ENCODE measurements at regions not wholly inside any gene's neighbourhood (a gene's known extent, or its start where the extent isn't known, plus 50 kb on each side); places are given as distances from the start of the nearest gene placed in this dataset.

GRCh38 chr15:95712785-95713184 is 617.7 kb upstream of the NR2F2 start:
- no peak for DNase-seq (ENCODE audit: low spot score)
- Histone ChIP-seq H3K36me3 (no peaks in the 10 kb centered on the region), H3K27me3 (replicated peaks; ENCODE audit: insufficient read depth) (no peaks in the 10 kb centered on the region), H3K9me3 (no peaks in the 10 kb centered on the region), H3K4me3 (no peak overlapping the region), H3K27ac (no peak overlapping the region), H3K4me1 (replicated peaks) (no peaks in the 10 kb centered on the region)
- intact Hi-C loops (cut with DNase I), result no loop called here
- WGBS, result 25% methylated on average over 1 of the region's 1 CpG
- no peak for TF ChIP-seq POLR2AphosphoS5 (IDR thresholded peaks at IDR 0.05)
- no peak for TF ChIP-seq CTCF (IDR thresholded peaks at IDR 0.05)
- no peak for TF ChIP-seq POLR2A (IDR thresholded peaks at IDR 0.05)

- H3K4me1 ChIP-seq (replicated peaks), result no peaks in the 10 kb centered on the region
- DNase-seq (ENCODE audit: low spot score), result no peak
- H3K36me3 ChIP-seq, result no peaks in the 10 kb centered on the region
- H3K9me3 ChIP-seq, result no peaks in the 10 kb centered on the region
- TF ChIP-seq POLR2AphosphoS5 (IDR thresholded peaks at IDR 0.05), result no peak
- TF ChIP-seq CTCF (IDR thresholded peaks at IDR 0.05), result no peak
- TF ChIP-seq POLR2A (IDR thresholded peaks at IDR 0.05), result no peak
- no peaks in the 10 kb centered on the region for H3K27me3 ChIP-seq (replicated peaks; ENCODE audit: insufficient read depth)
- WGBS, result 80% methylated on average over 5 of the region's 5 CpGs
- H3K4me3 ChIP-seq, result no peak overlapping the region
- intact Hi-C loops (cut with DNase I), result no loop called here
- H3K27ac ChIP-seq, result no peak overlapping the region
Measured at GRCh38 chr15:95713324-95713723, 617.2 kb upstream of the NR2F2 start.

GRCh38 chr15:95715116-95715903 is 615.2 kb upstream of the NR2F2 start:
- DNase-seq (ENCODE audit: low spot score), result no peak
- Histone ChIP-seq H3K4me3 (no peak overlapping the region), H3K27me3 (replicated peaks; ENCODE audit: insufficient read depth) (no peaks in the 10 kb centered on the region), H3K27ac (no peak overlapping the region), H3K4me1 (replicated peaks) (no peaks in the 10 kb centered on the region), H3K36me3 (no peaks in the 10 kb centered on the region), H3K9me3 (no peaks in the 10 kb centered on the region)
- WGBS, result 79% methylated on average over 3 of the region's 3 CpGs
- intact Hi-C loops (cut with DNase I), result no loop called here
- TF ChIP-seq POLR2A (IDR thresholded peaks at IDR 0.05) (no peak), POLR2AphosphoS5 (IDR thresholded peaks at IDR 0.05) (no peak), CTCF (IDR thresholded peaks at IDR 0.05) (no peak)

GRCh38 chr15:95715906-95716656 is 614.4 kb upstream of the NR2F2 start:
- H3K27ac ChIP-seq, result no peak overlapping the region
- no peak for TF ChIP-seq CTCF (IDR thresholded peaks at IDR 0.05)
- no peak for TF ChIP-seq POLR2A (IDR thresholded peaks at IDR 0.05)
- TF ChIP-seq POLR2AphosphoS5 (IDR thresholded peaks at IDR 0.05), result no peak
- intact Hi-C loops (cut with DNase I), result no loop called here

More at GRCh38 chr15:95715906-95716656, 614.4 kb upstream of the NR2F2 start:
- no peaks in the 10 kb centered on the region for H3K4me1 ChIP-seq (replicated peaks)
- DNase-seq (ENCODE audit: low spot score), result no peak
- H3K4me3 ChIP-seq, result no peak overlapping the region
- 85% methylated on average over 6 of the region's 6 CpGs for WGBS
- no peaks in the 10 kb centered on the region for H3K27me3 ChIP-seq (replicated peaks; ENCODE audit: insufficient read depth)
- H3K36me3 ChIP-seq, result no peaks in the 10 kb centered on the region
- no peaks in the 10 kb centered on the region for H3K9me3 ChIP-seq
